ENCODE measurements at regions not wholly inside any gene's neighbourhood (a gene's known extent, or its start where the extent isn't known, plus 50 kb on each side); places are given as distances from the start of the nearest gene placed in this dataset.

DNA sequence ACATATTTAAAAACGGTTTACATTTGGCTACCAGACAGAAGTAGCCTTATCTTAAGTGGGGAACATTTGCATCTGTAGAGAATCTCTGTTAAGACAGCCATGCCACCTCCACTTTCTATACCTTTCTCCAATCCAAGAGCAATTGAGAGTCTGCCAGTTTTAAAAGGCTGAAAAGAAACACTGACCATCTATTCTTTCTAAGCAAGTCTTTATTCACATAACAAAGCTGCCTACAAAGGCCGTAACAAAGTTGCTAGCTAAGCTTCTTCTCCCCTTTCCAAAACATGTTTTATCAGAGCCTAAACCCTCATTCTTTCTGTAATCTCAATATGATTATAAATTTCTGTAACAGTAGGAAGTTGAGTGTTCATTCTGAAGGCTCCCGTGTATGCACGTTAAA is 1078.3 kb downstream of the NCAM2 start:
- TF ChIP-seq, protein P1, sequence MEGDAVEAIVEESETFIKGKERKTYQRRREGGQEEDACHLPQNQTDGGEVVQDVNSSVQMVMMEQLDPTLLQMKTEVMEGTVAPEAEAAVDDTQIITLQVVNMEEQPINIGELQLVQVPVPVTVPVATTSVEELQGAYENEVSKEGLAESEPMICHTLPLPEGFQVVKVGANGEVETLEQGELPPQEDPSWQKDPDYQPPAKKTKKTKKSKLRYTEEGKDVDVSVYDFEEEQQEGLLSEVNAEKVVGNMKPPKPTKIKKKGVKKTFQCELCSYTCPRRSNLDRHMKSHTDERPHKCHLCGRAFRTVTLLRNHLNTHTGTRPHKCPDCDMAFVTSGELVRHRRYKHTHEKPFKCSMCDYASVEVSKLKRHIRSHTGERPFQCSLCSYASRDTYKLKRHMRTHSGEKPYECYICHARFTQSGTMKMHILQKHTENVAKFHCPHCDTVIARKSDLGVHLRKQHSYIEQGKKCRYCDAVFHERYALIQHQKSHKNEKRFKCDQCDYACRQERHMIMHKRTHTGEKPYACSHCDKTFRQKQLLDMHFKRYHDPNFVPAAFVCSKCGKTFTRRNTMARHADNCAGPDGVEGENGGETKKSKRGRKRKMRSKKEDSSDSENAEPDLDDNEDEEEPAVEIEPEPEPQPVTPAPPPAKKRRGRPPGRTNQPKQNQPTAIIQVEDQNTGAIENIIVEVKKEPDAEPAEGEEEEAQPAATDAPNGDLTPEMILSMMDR (IDR thresholded peaks at IDR 0.05; ENCODE audit: insufficient read depth, low read depth, low read length), result no peak
- no peak for TF ChIP-seq EZH2 (IDR thresholded peaks at IDR 0.05; ENCODE audit: insufficient read depth, low read length)

Measured in astrocyte (in vitro differentiated cells and primary cell).